Natural killer cell (primary cell): ENCODE measurements at regions not wholly inside any gene's neighbourhood (a gene's known extent, or its start where the extent isn't known, plus 50 kb on each side); places are given as distances from the start of the nearest gene placed in this dataset.
"Not testable (repeated sequence)": the region's sequence is repeated elsewhere in the genome, so short reads cannot be mapped to it uniquely, and the experiment has no call there.

Source experiments
- ATAC-seq, 3 donors: fragments of 150-1000 bp in 2 of 3; fragments of 200-7000 bp in 1 of 3; cut with Tn5 transposase; 1 replicate in 1 of 3; 2 replicates in 2 of 3; pipeline ENCODE4 v1.10.0; 2021; ENCODE audit warnings: mild to moderate bottlenecking in 2 of 3, moderate library complexity in 2 of 3
- DNase-seq, 2 donors: peaks; one replicate each; pipeline versions ENCODE4 v3.0.0 to v3.0.0-alpha.2; 2013 to 2021; ENCODE audit warnings: mixed read lengths in 1 of 2
- H3K27ac ChIP-seq: one replicate; pipeline ENCODE4 v1.5.1; 2013; ENCODE audit warnings: mild to moderate bottlenecking, low read length
- H3K27me3 ChIP-seq: one replicate; pipeline ENCODE4 v1.6.1; 2013; ENCODE audit warnings: low read length; ENCODE audit not compliant: control insufficient read depth, insufficient read depth
- H3K36me3 ChIP-seq: one replicate; pipeline ENCODE4 v1.6.1; 2013; ENCODE audit warnings: low read length; ENCODE audit not compliant: control insufficient read depth, insufficient read depth
- H3K4me1 ChIP-seq: one replicate; pipeline ENCODE4 v1.6.1; 2013; ENCODE audit warnings: low read length; ENCODE audit not compliant: control insufficient read depth, insufficient read depth
- H3K4me3 ChIP-seq: one replicate; pipeline ENCODE4 v1.5.1; 2013; ENCODE audit warnings: low read length
- H3K9me3 ChIP-seq: one replicate; pipeline ENCODE4 v1.6.1; 2013; ENCODE audit warnings: low read length; ENCODE audit not compliant: control insufficient read depth, insufficient read depth
- H3K27ac Mint-ChIP-seq, 2 donors: one replicate each; pipeline ENCODE4 v1.8.0; 2022; ENCODE audit warnings: mild to moderate bottlenecking in 2 of 2, mixed read lengths in 2 of 2, moderate library complexity in 1 of 2
- H3K27me3 Mint-ChIP-seq, 2 donors: one replicate each; pipeline ENCODE4 v1.8.0; 2022; ENCODE audit warnings: low read depth in 2 of 2, mixed read lengths in 2 of 2
- H3K36me3 Mint-ChIP-seq: one replicate; pipeline ENCODE4 v1.8.0; 2022; ENCODE audit warnings: mixed read lengths
- H3K4me1 Mint-ChIP-seq, 2 donors: one replicate each; pipeline ENCODE4 v1.8.0; 2022; ENCODE audit warnings: mixed read lengths in 2 of 2
- H3K4me3 Mint-ChIP-seq: one replicate; pipeline ENCODE4 v1.8.0; 2022; ENCODE audit warnings: mild to moderate bottlenecking, moderate library complexity, mixed read lengths
- H3K9me3 Mint-ChIP-seq, 2 donors: one replicate each; pipeline ENCODE4 v1.8.0; 2022; ENCODE audit warnings: mixed read lengths in 2 of 2
- WGBS: methylation state at CpG from one replicate; pipeline ENCODE4 v1.1.7; 2013; ENCODE audit warnings: missing lambda C conversion rate; ENCODE audit not compliant: insufficient coverage; 5-methylcytosine and 5-hydroxymethylcytosine counted together
- intact Hi-C: fragments of 100-400 bp; cut with micrococcal nuclease; formaldehyde crosslinking; loops from one replicate; pipeline ENCODE4 v1.14.2; 2022

GRCh38 chr16:33712851-33713709 lies 253.7 kb downstream of the TP53TG3F start:
- 84% methylated on average over 5 of the region's 5 CpGs for WGBS
- H3K9me3 ChIP-seq, H3K36me3 Mint-ChIP-seq, H3K9me3 Mint-ChIP-seq, intact Hi-C loops, H3K27me3 Mint-ChIP-seq, ATAC-seq, H3K27ac Mint-ChIP-seq, H3K4me3 ChIP-seq, DNase-seq, H3K27ac ChIP-seq, H3K27me3 ChIP-seq, H3K4me3 Mint-ChIP-seq, H3K4me1 ChIP-seq, H3K4me1 Mint-ChIP-seq, H3K36me3 ChIP-seq: not testable (repeated sequence)

DNA sequence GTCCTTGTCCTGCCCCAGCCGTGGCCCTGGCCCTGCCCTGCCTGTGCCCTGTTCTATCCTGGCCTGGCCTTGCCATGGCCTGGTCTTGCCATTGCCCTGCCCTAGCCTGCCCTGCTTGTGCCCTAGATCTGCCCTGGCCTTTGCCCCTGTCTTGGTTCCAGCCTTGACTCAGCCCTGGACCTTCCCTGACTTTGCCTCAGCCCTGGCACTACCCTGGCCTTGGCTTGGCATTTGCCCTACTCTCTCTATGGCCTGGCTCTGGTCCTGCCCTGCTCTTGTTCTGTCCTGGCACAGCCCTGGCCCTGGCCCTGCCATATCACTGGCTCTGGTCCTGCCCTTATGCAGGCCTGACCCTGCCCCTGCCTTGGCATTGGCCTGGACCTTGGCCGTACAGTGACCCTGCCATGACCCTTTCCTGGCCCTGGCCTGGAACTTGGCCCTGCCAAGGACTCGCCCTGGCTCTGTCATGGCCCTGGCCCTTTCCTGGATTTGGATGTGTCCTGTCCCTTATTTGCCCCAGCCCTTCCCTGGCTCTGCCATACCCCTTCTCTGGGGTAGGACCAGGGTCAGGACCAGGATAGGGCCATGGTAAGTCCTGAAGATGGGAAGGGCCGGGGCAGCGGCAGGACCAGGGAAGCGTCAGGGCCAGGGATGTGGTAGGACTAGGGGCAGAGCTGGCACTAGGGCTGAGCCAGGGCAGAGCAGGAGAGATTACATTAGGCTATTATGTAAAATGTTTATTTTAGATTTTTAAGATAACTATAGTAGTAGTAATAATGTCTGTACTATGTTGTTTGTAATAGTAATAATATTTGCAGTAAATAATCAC lies 254.5 kb downstream of the TP53TG3F start:
- H3K27me3 Mint-ChIP-seq, H3K9me3 ChIP-seq, H3K4me1 Mint-ChIP-seq, H3K4me3 ChIP-seq, H3K9me3 Mint-ChIP-seq, H3K27ac ChIP-seq, DNase-seq, H3K27me3 ChIP-seq, intact Hi-C loops, H3K36me3 Mint-ChIP-seq, H3K4me1 ChIP-seq, ATAC-seq, H3K4me3 Mint-ChIP-seq, H3K27ac Mint-ChIP-seq, H3K36me3 ChIP-seq: not testable (repeated sequence)
- WGBS = 93% methylated on average over 4 of the region's 6 CpGs

- H3K9me3 Mint-ChIP-seq = not testable (repeated sequence)
- peak in 1 of 3 donors; percentile 24 for ATAC-seq
These were observed 271.8 kb downstream of the TP53TG3F start for GRCh38 chr16:33731167-33731566.

DNA sequence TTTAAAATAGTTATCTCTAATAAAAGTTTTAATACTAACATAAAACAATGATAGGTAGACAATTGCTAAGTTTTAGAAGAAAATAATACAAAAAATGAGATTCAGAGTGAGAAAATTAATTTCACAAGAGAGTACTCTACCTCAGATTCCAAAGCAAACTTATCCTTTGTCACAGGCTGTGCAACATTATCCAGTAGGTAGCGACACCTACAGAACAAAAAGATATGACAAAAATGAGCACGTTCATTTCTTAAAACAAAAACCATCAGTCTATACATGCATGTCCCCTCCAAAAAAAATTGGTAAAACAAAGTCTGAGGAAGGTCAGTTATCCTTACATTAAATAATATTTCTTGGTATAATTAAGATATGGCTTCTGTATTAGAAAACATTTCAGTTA lies 275.2 kb downstream of the TP53TG3F start:
- H3K36me3 Mint-ChIP-seq, H3K4me3 Mint-ChIP-seq, H3K4me3 ChIP-seq, H3K4me1 Mint-ChIP-seq, H3K27me3 Mint-ChIP-seq, H3K9me3 ChIP-seq, ATAC-seq, H3K36me3 ChIP-seq, H3K4me1 ChIP-seq, intact Hi-C loops, H3K9me3 Mint-ChIP-seq, DNase-seq, H3K27ac ChIP-seq, H3K27me3 ChIP-seq, H3K27ac Mint-ChIP-seq: not testable (repeated sequence)
- WGBS = 56% methylated on average over 2 of the region's 2 CpGs

More at GRCh38 chr16:33731167-33731566, 271.8 kb downstream of the TP53TG3F start:
- DNase-seq, H3K36me3 ChIP-seq, intact Hi-C loops, H3K27me3 Mint-ChIP-seq, H3K36me3 Mint-ChIP-seq, H3K9me3 ChIP-seq, H3K4me1 Mint-ChIP-seq, H3K4me3 ChIP-seq, H3K4me3 Mint-ChIP-seq, H3K27me3 ChIP-seq, H3K27ac Mint-ChIP-seq, H3K4me1 ChIP-seq, H3K27ac ChIP-seq: not testable (repeated sequence)
- WGBS = 19% methylated on average over 2 of the region's 4 CpGs

GRCh38 chr16:33766869-33767765 lies 307.7 kb downstream of the TP53TG3F start:
- intact Hi-C loops, H3K27ac ChIP-seq, H3K36me3 Mint-ChIP-seq, H3K27me3 Mint-ChIP-seq, ATAC-seq, DNase-seq, H3K4me1 Mint-ChIP-seq, H3K9me3 ChIP-seq, H3K36me3 ChIP-seq, H3K9me3 Mint-ChIP-seq, H3K4me3 Mint-ChIP-seq, H3K4me3 ChIP-seq, H3K4me1 ChIP-seq, H3K27ac Mint-ChIP-seq, H3K27me3 ChIP-seq: not testable (repeated sequence)
- WGBS = 89% methylated on average over 25 of the region's 35 CpGs

GRCh38 chr16:33768710-33769109 lies 309.3 kb downstream of the TP53TG3F start:
- H3K4me1 Mint-ChIP-seq, intact Hi-C loops, H3K4me3 Mint-ChIP-seq, H3K4me1 ChIP-seq, H3K27me3 ChIP-seq, H3K9me3 Mint-ChIP-seq, H3K27ac Mint-ChIP-seq, H3K4me3 ChIP-seq, DNase-seq, H3K27me3 Mint-ChIP-seq, H3K9me3 ChIP-seq, H3K27ac ChIP-seq, H3K36me3 Mint-ChIP-seq, H3K36me3 ChIP-seq: not testable (repeated sequence)
- ATAC-seq = peak in 1 of 3 donors; percentile 44
- WGBS = 94% methylated on average over 7 of the region's 12 CpGs

DNA sequence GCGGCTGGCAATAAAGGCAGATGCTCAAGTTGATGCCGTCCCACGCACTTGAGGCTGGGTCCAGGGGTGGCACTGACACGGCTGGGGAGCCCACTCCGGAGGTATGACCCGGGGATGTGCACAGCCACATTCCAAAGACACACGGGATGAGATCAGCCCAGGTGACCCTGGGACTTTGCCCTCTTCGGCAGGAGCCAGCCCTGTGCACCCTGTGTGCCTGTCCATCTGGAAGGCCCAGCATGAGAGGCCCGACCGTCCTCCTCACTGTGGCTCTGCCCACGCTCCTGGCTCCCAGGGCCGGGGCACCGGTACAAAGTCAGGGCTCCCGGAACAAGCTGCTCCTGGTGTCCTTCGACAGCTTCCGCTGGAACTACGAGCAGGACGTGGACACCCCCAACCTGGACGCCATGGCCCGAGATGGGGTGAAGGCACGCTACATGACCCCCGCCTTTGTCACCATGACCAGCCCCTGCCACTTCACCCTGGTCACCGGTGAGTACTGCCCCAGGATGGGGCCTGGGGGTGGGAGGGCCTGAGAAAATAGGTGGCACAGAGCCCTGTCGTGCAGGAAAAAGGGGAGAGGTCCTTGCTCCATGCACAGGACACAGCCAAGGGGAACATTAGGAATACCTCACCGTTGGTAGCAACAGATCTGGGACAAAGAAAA lies 309.9 kb downstream of the TP53TG3F start:
- H3K27me3 ChIP-seq, H3K36me3 Mint-ChIP-seq, H3K4me1 Mint-ChIP-seq, H3K27me3 Mint-ChIP-seq, H3K27ac Mint-ChIP-seq, H3K9me3 ChIP-seq, H3K36me3 ChIP-seq, H3K9me3 Mint-ChIP-seq, H3K4me3 ChIP-seq, DNase-seq, H3K4me1 ChIP-seq, H3K4me3 Mint-ChIP-seq, intact Hi-C loops, H3K27ac ChIP-seq: not testable (repeated sequence)
- peak in 1 of 3 donors; percentile 10 for ATAC-seq
- WGBS = 94% methylated on average over 12 of the region's 25 CpGs
